HEK293T (cell line): ENCODE measurements at regions not wholly inside any gene's neighbourhood (a gene's known extent, or its start where the extent isn't known, plus 50 kb on each side); places are given as distances from the start of the nearest gene placed in this dataset.
"Not testable (repeated sequence)": the region's sequence is repeated elsewhere in the genome, so short reads cannot be mapped to it uniquely, and the experiment has no call there.

Experiments
- CTCF ChIA-PET: fragments of 350-600 bp; formaldehyde crosslinking; extraction: SDS; loops from one replicate; lab custom pipeline; 2021; ENCODE audit warnings: antibody characterized with exemption, inconsistent platforms; lab: Yijun Ruan, JAX
- POLR2A ChIA-PET: fragments of 350-600 bp; formaldehyde crosslinking; extraction: SDS; loops from one replicate; lab custom pipeline; 2020; ENCODE audit warnings: antibody characterized with exemption, inconsistent platforms; lab: Yijun Ruan, JAX
- DNase-seq: peaks from one replicate; pipeline ENCODE4 v3.0.0; 2012; ENCODE audit warnings: mixed read lengths; ENCODE audit errors: extremely low spot score
- ARNT ChIP-seq: fragments of 450-650 bp; IDR thresholded peaks from 2 replicates; pipeline ENCODE4 v1.6.1; 2017; ENCODE audit warnings: mild to moderate bottlenecking
- BHLHE40 ChIP-seq: fragments of 450-650 bp; IDR thresholded peaks from 2 replicates; pipeline ENCODE4 v1.6.1; 2016; ENCODE audit warnings: mild to moderate bottlenecking, moderate library complexity, borderline replicate concordance
- CTBP1 ChIP-seq: fragments of 450-650 bp; IDR thresholded peaks from 2 replicates; pipeline ENCODE4 v1.6.1; 2016; ENCODE audit warnings: borderline replicate concordance
- ELF4 ChIP-seq: fragments of 450-650 bp; IDR thresholded peaks from 2 replicates; pipeline ENCODE4 v1.6.1; 2017; ENCODE audit warnings: antibody characterized with exemption
- FOXA1 ChIP-seq: fragments of 450-650 bp; IDR thresholded peaks from 2 replicates; pipeline ENCODE4 v1.6.1; 2016; ENCODE audit warnings: mild to moderate bottlenecking
- FOXK2 ChIP-seq: fragments of 450-650 bp; IDR thresholded peaks from 2 replicates; pipeline ENCODE4 v1.6.1; 2016; ENCODE audit warnings: mild to moderate bottlenecking
- FOXM1 ChIP-seq: fragments of 450-650 bp; IDR thresholded peaks from 2 replicates; pipeline ENCODE4 v1.6.1; 2017; ENCODE audit warnings: mild to moderate bottlenecking, borderline replicate concordance
- HDGF ChIP-seq: fragments of 450-650 bp; IDR thresholded peaks from 2 replicates; pipeline ENCODE4 v1.6.1; 2017; ENCODE audit warnings: antibody characterized with exemption, borderline replicate concordance
- L3MBTL2 ChIP-seq: fragments of 450-650 bp; conservative IDR thresholded peaks from 2 replicates; pipeline ENCODE4 v1.6.1; 2016; ENCODE audit warnings: mild to moderate bottlenecking
- LEF1 ChIP-seq: fragments of 450-650 bp; IDR thresholded peaks from 2 replicates; pipeline ENCODE4 v1.6.1; 2017; ENCODE audit warnings: mild to moderate bottlenecking, borderline replicate concordance
- NFRKB ChIP-seq: fragments of 450-650 bp; IDR thresholded peaks from 2 replicates; pipeline ENCODE4 v1.6.1; 2016; ENCODE audit warnings: mild to moderate bottlenecking, moderate library complexity
- SP1 ChIP-seq: fragments of 450-650 bp; IDR thresholded peaks from 2 replicates; pipeline ENCODE4 v1.6.1; 2017
- SUZ12 ChIP-seq: fragments of 450-650 bp; IDR thresholded peaks from 2 replicates; pipeline ENCODE4 v1.6.1; 2016; ENCODE audit warnings: mild to moderate bottlenecking
- TARDBP ChIP-seq: fragments of 450-650 bp; IDR thresholded peaks from 2 replicates; pipeline ENCODE4 v1.6.1; 2016
- ZNF384 ChIP-seq: fragments of 450-650 bp; IDR thresholded peaks from 2 replicates; pipeline ENCODE4 v1.6.1; 2016
- TF ChIP-seq, protein P1 (sequence below): fragments of 450-650 bp; IDR thresholded peaks from 2 replicates; pipeline ENCODE4 v1.6.1; 2016

DNA sequence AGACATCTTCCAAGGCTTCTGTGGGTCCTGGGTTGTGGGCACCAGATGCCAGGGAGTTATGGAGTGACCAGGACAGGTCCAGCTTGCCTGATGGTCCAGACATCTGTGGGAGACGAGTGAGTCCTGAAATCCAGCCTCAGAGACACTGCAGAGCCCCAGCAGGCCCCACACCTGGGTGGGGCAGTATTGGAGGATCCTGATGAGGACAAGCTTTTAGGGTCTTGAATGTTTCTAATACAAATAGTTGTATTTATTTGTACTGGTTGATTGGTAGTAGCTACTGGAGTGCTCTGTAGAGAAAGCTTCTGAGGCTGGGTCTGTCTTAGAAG is 67.5 kb upstream of the PRR23C start:
- no peak for DNase-seq
- no peak for TF ChIP-seq ARNT
- TF ChIP-seq HDGF = no peak
- no peak for TF ChIP-seq LEF1
- no peak for TF ChIP-seq TARDBP
- no peak for TF ChIP-seq CTBP1
- no peak for TF ChIP-seq ZNF384
- TF ChIP-seq FOXM1 = no peak
- no peak for TF ChIP-seq BHLHE40
- no peak for TF ChIP-seq ELF4
- no peak for TF ChIP-seq FOXA1
- no peak for TF ChIP-seq NFRKB
- no peak for TF ChIP-seq L3MBTL2
- TF ChIP-seq SUZ12 = no peak
- TF ChIP-seq, protein P1, sequence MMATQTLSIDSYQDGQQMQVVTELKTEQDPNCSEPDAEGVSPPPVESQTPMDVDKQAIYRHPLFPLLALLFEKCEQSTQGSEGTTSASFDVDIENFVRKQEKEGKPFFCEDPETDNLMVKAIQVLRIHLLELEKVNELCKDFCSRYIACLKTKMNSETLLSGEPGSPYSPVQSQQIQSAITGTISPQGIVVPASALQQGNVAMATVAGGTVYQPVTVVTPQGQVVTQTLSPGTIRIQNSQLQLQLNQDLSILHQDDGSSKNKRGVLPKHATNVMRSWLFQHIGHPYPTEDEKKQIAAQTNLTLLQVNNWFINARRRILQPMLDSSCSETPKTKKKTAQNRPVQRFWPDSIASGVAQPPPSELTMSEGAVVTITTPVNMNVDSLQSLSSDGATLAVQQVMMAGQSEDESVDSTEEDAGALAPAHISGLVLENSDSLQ = no peak
- no peak for TF ChIP-seq SP1
- CTCF ChIA-PET = interaction anchor here (0.5 to 3.2 kb wide), 17 partner anchors 9 to 232 kb away, joined by 3 to 29 read pairs (median 3); no protein-coding TSS in a partner anchor
- POLR2A ChIA-PET = no interaction called here

DNA sequence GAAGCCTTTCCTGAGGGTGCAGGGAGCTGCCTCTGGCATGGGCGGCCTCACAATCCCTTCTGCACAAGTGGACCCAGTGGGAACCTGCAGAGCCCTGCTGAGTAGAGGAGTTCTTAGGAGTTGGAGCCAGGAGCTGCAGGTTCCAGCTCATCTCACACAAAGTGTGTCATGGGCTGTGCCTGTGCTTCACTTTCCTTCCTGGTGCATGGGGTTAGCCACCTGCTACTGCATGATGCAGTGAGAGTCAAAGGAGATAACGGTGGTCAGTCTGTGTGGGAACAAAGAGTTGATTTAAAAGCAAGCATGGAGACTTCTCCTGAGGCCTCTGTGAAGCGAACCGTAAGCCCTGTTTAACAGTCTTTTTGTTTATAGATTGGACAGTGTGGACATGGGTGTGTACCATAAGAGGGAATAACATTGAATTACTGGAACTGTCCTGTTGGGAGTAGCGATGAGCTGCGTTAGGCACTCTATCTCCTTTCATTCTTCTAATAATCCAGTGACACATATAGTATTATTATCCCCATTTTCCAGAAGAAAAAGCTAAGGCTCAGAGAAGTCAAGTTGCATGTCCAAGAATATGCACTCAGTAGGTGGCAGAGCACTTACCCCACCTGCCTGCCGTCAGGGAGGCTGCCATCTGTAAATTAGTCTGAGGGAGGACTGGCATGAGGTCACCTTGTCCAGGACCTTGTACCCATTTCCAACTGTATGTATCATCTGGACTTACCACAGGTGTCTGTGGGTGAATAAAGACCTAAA is 68.7 kb upstream of the PRR23C start:
- no peak for DNase-seq
- POLR2A ChIA-PET = no interaction called here
- CTCF ChIA-PET = interaction anchor here (0.9 to 3.2 kb wide), 4 partner anchors 8 to 241 kb away, joined by 3 to 29 read pairs (median 9); no protein-coding TSS in a partner anchor
- TF ChIP-seq HDGF = no peak

DNA sequence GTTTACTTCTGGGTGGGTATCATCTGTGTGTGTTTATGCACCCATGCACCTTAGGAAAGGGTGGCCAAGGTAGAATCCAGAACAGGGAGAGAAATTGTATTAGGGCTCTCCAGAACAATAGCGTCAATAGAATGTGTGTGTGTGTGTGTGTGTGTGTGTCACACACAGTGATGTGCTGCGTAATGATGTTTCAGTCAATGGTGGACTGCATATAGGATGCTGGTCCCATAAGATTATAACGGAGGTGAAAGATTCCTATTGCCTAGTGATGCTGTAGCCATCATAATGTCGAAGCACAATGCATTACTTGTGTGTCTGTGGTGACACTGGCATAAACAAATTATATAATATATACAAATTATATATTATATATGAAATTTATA is 69.3 kb upstream of the PRR23C start:
- DNase-seq = no peak
- ChIA-PET CTCF (interaction anchor here (1.5 to 3.2 kb wide), 2 partner anchors 215 to 216 kb away, joined by 6 to 29 read pairs; no protein-coding TSS in a partner anchor), POLR2A (no interaction called here)
- no peak for TF ChIP-seq SP1
- no peak for TF ChIP-seq ARNT
- TF ChIP-seq SUZ12 = no peak
- no peak for TF ChIP-seq BHLHE40
- TF ChIP-seq HDGF = no peak
- TF ChIP-seq FOXA1 = no peak
- TF ChIP-seq FOXM1 = no peak
- TF ChIP-seq CTBP1 = no peak
- TF ChIP-seq TARDBP = no peak
- no peak for TF ChIP-seq NFRKB
- TF ChIP-seq, protein P1 = no peak
- no peak for TF ChIP-seq FOXK2

DNA sequence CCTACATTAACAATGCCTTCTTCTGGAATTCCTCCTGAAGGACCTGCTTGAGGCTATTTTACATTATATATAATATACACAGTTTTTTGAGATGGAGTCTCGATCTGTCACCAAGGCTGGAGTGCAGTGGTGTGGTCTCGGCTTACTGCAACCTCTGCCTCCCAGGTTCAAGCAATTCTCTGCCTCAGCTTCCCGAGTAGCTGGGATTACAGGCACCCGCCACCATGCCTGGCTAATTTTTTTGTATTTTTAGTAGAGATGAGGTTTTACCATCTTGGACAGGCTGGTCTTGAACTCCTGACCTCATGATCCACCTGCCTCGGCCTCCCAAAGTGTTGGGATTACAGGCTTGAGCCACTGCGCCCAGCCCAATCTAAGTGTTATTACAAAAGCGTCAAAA is 71.9 kb upstream of the PRR23C start:
- DNase-seq, CTCF ChIA-PET, POLR2A ChIA-PET: not testable (repeated sequence)

DNA sequence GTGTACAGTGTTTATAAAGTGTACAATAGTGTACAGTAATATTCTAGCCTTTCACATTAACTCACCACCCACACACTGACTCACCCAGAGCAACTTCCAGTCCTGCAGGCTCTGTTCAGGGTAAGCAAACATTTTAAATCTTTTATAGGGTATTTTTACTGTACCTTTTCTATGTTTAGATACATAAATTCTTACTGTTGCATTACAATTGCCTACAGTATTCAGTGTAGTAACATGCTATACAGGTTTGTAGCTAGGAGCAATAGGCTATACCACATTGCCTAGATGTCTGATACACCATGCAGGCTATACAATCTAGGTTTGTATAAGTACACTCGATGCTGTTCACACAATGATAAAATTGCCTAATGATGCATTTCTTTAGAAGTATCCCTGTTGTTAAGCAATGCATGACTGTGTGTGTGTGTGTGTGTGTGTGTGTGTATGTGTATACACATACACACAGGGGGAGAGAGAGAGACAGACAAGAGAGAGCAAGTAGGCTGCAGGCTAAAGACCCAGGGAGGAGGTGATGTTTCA is 72.5 kb upstream of the PRR23C start:
- POLR2A ChIA-PET = no interaction called here
- no peak for DNase-seq
- no peak for TF ChIP-seq FOXM1
- TF ChIP-seq CTBP1 = no peak
- TF ChIP-seq HDGF = no peak
- TF ChIP-seq SP1 = no peak
- CTCF ChIA-PET = no interaction called here

DNA sequence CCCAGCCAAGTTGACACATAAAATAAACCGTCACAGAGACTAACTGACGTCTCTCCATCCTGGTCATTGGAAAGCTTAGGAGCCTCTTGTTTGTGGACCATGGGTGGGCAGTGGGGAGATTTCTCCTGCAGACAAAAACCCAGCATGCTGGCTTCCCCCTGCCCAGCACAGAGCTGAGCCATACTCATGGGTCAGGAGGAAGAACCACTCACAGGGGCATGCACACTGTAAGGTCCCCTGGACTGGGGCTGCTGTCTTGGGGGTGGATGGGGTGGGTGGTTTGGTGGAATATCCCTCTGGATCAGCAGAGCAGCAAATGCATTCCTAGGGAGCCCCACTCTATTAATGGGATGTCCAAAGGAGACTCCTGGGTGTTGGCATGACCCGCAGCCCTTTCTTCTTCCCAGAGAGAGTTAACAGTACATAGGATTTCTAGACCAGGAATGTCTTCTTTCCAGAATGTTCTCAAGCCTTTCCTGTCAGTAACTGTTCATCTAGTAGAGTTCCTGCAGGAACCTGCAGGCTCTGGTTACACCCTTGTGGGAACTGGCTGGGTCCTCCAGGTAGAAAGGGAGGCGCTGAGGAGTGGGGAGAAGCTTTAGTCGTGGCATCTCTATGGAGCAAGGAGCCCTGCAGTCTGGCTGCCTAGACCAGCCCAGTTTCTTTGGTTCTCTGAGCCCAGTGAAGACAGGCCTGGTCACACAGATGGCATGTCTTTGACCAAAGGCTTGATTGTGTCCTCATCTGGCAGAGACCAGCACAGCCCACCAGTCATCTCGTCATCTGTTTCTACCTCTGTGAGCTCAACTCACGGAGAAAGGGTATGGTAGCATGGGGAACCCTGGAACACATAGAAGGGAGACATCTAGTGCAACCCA is 73.4 kb upstream of the PRR23C start:
- POLR2A ChIA-PET = no interaction called here
- no peak for TF ChIP-seq CTBP1
- TF ChIP-seq FOXA1 = no peak
- no peak for TF ChIP-seq SP1
- TF ChIP-seq ARNT = no peak
- TF ChIP-seq NFRKB = no peak
- TF ChIP-seq FOXK2 = no peak
- TF ChIP-seq LEF1 = no peak
- TF ChIP-seq, protein P1 = no peak
- no peak for TF ChIP-seq FOXM1
- no peak for TF ChIP-seq HDGF
- no peak for TF ChIP-seq ELF4
- TF ChIP-seq L3MBTL2 = no peak
- no peak for TF ChIP-seq BHLHE40
- no peak for DNase-seq
- CTCF ChIA-PET = no interaction called here
